A549 (cell line): ENCODE measurements at regions not wholly inside any gene's neighbourhood (a gene's known extent, or its start where the extent isn't known, plus 50 kb on each side); places are given as distances from the start of the nearest gene placed in this dataset.

Experiments
- ATAC-seq, 2 experiments: fragments of 200-7000 bp in 1 of 2; fragments of >200 bp in 1 of 2; cut with Nextera tagmentation in 1 of 2; cut with Tn5 transposase in 1 of 2; 3 replicates each; pipeline versions ENCODE4 v1.8.0 to v1.9.1; 2018 to 2020; ENCODE audit warnings: mild to moderate bottlenecking in 1 of 2, moderate library complexity in 1 of 2
- CTCF ChIA-PET: fragments of 300-600 bp; sonication (Branson Sonifier 250); formaldehyde crosslinking; extraction: SDS; loops from one replicate; lab custom pipeline; 2021; ENCODE audit warnings: antibody characterized with exemption, inconsistent platforms; lab: Yijun Ruan, JAX
- POLR2A ChIA-PET: fragments of 350-600 bp; formaldehyde crosslinking; extraction: SDS; loops from one replicate; lab custom pipeline; 2021; ENCODE audit warnings: antibody characterized with exemption, inconsistent platforms; lab: Yijun Ruan, JAX
- DNase-seq, 2 experiments: peaks; one replicate each; pipeline versions ENCODE4 v3.0.0 to v3.0.0-alpha.2; 2011 to 2016; ENCODE audit warnings: low read depth in 1 of 2, low spot score in 1 of 2
- FAIRE-seq: peaks from 2 replicates; lab custom pipeline; 2011; peaks lifted over from hg19 to GRCh38; lab: Jason Lieb, UNC
- H3K27ac ChIP-seq, 2 experiments: fragments of >200 bp; sonication (Bioruptor Twin); formaldehyde crosslinking; 3 replicates each; pipeline ENCODE4 v1.5.1; 2016 to 2017
- H3K4me1 ChIP-seq: fragments of >200 bp; sonication (Bioruptor Twin); formaldehyde crosslinking; 3 replicates; pipeline ENCODE4 v1.6.1; 2016
- H3K4me2 ChIP-seq: fragments of >200 bp; sonication (Bioruptor Twin); formaldehyde crosslinking; 3 replicates; pipeline ENCODE4 v1.6.1; 2016
- H3K4me3 ChIP-seq: fragments of >200 bp; sonication (Bioruptor Twin); formaldehyde crosslinking; 3 replicates; pipeline ENCODE4 v1.5.1; 2016
- H3K9me3 ChIP-seq: fragments of >200 bp; sonication (Bioruptor Twin); formaldehyde crosslinking; 3 replicates; pipeline ENCODE4 v1.6.1; 2016
- ATOH8 ChIP-seq: fragments of 250-450 bp; sonication (Bioruptor Pico); IDR thresholded peaks from 2 replicates; pipeline ENCODE4 v1.5.0; 2020; ENCODE audit warnings: low read depth, mild to moderate bottlenecking, moderate library complexity
- CBX8 ChIP-seq: fragments of 200-600 bp; sonication (generic); IDR thresholded peaks from 2 replicates; pipeline ENCODE4 v1.6.1; 2016
- CHD2 ChIP-seq: fragments of 150-350 bp; IDR thresholded peaks from 2 replicates; pipeline ENCODE4 v1.6.1; 2014; ENCODE audit warnings: low read length; ENCODE audit not compliant: partially characterized antibody
- CHD4 ChIP-seq: fragments of 200-600 bp; sonication (generic); IDR thresholded peaks from 2 replicates; pipeline ENCODE4 v1.6.1; 2016; ENCODE audit warnings: antibody characterized with exemption, mild to moderate bottlenecking, borderline replicate concordance
- CTCF ChIP-seq: fragments of >200 bp; sonication (Bioruptor Twin); formaldehyde crosslinking; IDR thresholded peaks from 3 replicates; pipeline ENCODE4 v1.5.1; 2016
- EHF ChIP-seq: fragments of 250-450 bp; sonication (Bioruptor Pico); IDR thresholded peaks from 2 replicates; pipeline ENCODE4 v1.5.0; 2020; ENCODE audit warnings: mild to moderate bottlenecking
- ELK1 ChIP-seq: fragments of 150-350 bp; IDR thresholded peaks from 2 replicates; pipeline ENCODE4 v1.6.1; 2014; ENCODE audit warnings: low read depth, mild to moderate bottlenecking, low read length
- FOSL2 ChIP-seq, 2 experiments: fragments of 450-650 bp in 1 of 2; fragments of >200 bp in 1 of 2; sonication (Bioruptor Twin) in 1 of 2; formaldehyde crosslinking; IDR thresholded peaks; 2 replicates each; pipeline versions ENCODE4 v1.5.0 to v1.6.1; 2016 to 2020; ENCODE audit warnings: mild to moderate bottlenecking in 1 of 2, moderate library complexity in 1 of 2
- GATA3 ChIP-seq: IDR thresholded peaks from 2 replicates; pipeline ENCODE4 v1.6.1; 2012; ENCODE audit warnings: borderline replicate concordance
- HDAC2 ChIP-seq: fragments of 200-600 bp; sonication (generic); IDR thresholded peaks from 2 replicates; pipeline ENCODE4 v1.6.1; 2016
- HES2 ChIP-seq: fragments of >200 bp; sonication (Bioruptor Twin); formaldehyde crosslinking; IDR thresholded peaks from 2 replicates; pipeline ENCODE4 v1.6.1; 2016
- JUN ChIP-seq, 2 experiments: fragments of >200 bp; sonication (Bioruptor Twin); formaldehyde crosslinking; IDR thresholded peaks; 2 replicates in 1 of 2; 3 replicates in 1 of 2; pipeline ENCODE4 v1.6.1; 2016 to 2017
- KDM1A ChIP-seq: fragments of 200-600 bp; sonication (generic); IDR thresholded peaks from 2 replicates; pipeline ENCODE4 v1.6.1; 2016; ENCODE audit warnings: low read depth, mild to moderate bottlenecking
- MAFK ChIP-seq: fragments of 450-650 bp; IDR thresholded peaks from 2 replicates; pipeline ENCODE4 v1.6.1; 2014; ENCODE audit not compliant: partially characterized antibody
- MAX ChIP-seq: IDR thresholded peaks from 2 replicates; pipeline ENCODE4 v1.6.1; 2012
- NPAS2 ChIP-seq: fragments of 250-450 bp; sonication (Bioruptor Pico); IDR thresholded peaks from 2 replicates; pipeline ENCODE4 v1.8.0; 2022; ENCODE audit warnings: mild to moderate bottlenecking, moderate library complexity, borderline replicate concordance
- NR3C1 ChIP-seq: fragments of >200 bp; sonication (Bioruptor Twin); formaldehyde crosslinking; IDR thresholded peaks from 3 replicates; pipeline ENCODE4 v1.6.1; 2017
- POLR2A ChIP-seq: IDR thresholded peaks from 2 replicates; pipeline ENCODE4 v1.6.1; 2012; ENCODE audit warnings: mild to moderate bottlenecking, low read length
- RARB ChIP-seq: fragments of 250-450 bp; sonication (Bioruptor Pico); IDR thresholded peaks from 2 replicates; pipeline ENCODE4 v1.8.0; 2021; ENCODE audit warnings: mild to moderate bottlenecking, moderate library complexity
- RCOR1 ChIP-seq: fragments of 150-350 bp; IDR thresholded peaks from 2 replicates; pipeline ENCODE4 v1.6.1; 2014; ENCODE audit warnings: antibody characterized with exemption, low read length, low read depth
- RNF2 ChIP-seq: fragments of 200-600 bp; sonication (generic); IDR thresholded peaks from 2 replicates; pipeline ENCODE4 v1.6.1; 2016; ENCODE audit warnings: low read depth, mild to moderate bottlenecking, antibody characterized with exemption, moderate library complexity, borderline replicate concordance
- TFCP2L1 ChIP-seq: fragments of 250-450 bp; sonication (Bioruptor Pico); IDR thresholded peaks from 2 replicates; pipeline ENCODE4 v1.5.0; 2021; ENCODE audit warnings: mild to moderate bottlenecking
- ZNF302 ChIP-seq: fragments of 250-450 bp; sonication (Bioruptor Pico); IDR thresholded peaks from 2 replicates; pipeline ENCODE4 v1.9.0; 2021; ENCODE audit warnings: inconsistent platforms, mild to moderate bottlenecking, moderate library complexity
- WGBS: methylation state at CpG from one replicate; pipeline ENCODE4 v1.1.6; 2017; ENCODE audit errors: missing lambda C conversion rate; 5-methylcytosine and 5-hydroxymethylcytosine counted together

- 91% methylated on average over 22 of the region's 23 CpGs for WGBS
Observed at GRCh38 chr2:134152045-134153010, 101.5 kb upstream of the MGAT5 start.

GRCh38 chr2:134153294-134153880, 100.5 kb upstream of the MGAT5 start:
- H3K9me3 ChIP-seq = no peaks in the 10 kb centered on the region
- no peak overlapping the region for H3K4me3 ChIP-seq
- no peaks in the 10 kb centered on the region for H3K4me1 ChIP-seq
- 75% methylated on average over 7 of the region's 7 CpGs for WGBS
- ChIA-PET CTCF (no interaction called here), POLR2A (no interaction called here)
- FAIRE-seq = no peak
- no peak overlapping the region for H3K27ac ChIP-seq
- TF ChIP-seq JUN (IDR thresholded peaks at IDR 0.05) (no peak), KDM1A (no peak), NR3C1 (no peak), RNF2 (no peak), CTCF (no peak), MAFK (no peak)
- no peak for ATAC-seq
- H3K4me2 ChIP-seq = no peak overlapping the region
- DNase-seq = no peak

More at GRCh38 chr2:134152045-134153010, 101.5 kb upstream of the MGAT5 start:
- no peak overlapping the region for H3K4me3 ChIP-seq
- no peak for DNase-seq
- no peak for TF ChIP-seq HDAC2
- TF ChIP-seq RARB = no peak
- TF ChIP-seq MAX = no peak
- no peak for TF ChIP-seq EHF (CRISPR knock-in tag)
- TF ChIP-seq POLR2A = no peak
- no peak for TF ChIP-seq RCOR1
- no peak for TF ChIP-seq KDM1A
- no peak for TF ChIP-seq ELK1
- TF ChIP-seq CHD2 = no peak
- TF ChIP-seq TFCP2L1 (CRISPR knock-in tag) = no peak
- TF ChIP-seq NPAS2 (CRISPR knock-in tag) = no peak
- TF ChIP-seq NR3C1 = no peak
- TF ChIP-seq CHD4 = no peak
- no peak for TF ChIP-seq ATOH8 (CRISPR knock-in tag)
- TF ChIP-seq FOSL2 (IDR thresholded peaks at IDR 0.05) = no peak
- no peak for TF ChIP-seq FOSL2 (CRISPR knock-in tag; IDR thresholded peaks at IDR 0.05)
- TF ChIP-seq GATA3 = no peak
- no peak for TF ChIP-seq HES2
- TF ChIP-seq CBX8 = no peak
- no peak for TF ChIP-seq ZNF302 (CRISPR knock-in tag)
- no peak for FAIRE-seq
- H3K4me1 ChIP-seq = no peaks in the 10 kb centered on the region
- ChIA-PET CTCF (interaction anchor here (0.6 kb wide), 1 partner anchor 26 kb away, joined by 3 read pairs; no protein-coding TSS in a partner anchor), POLR2A (no interaction called here)
- ATAC-seq = no peak
- no peak overlapping the region for H3K4me2 ChIP-seq
- no peak overlapping the region for H3K27ac ChIP-seq
- H3K9me3 ChIP-seq = no peaks in the 10 kb centered on the region
